KBM-7 (cell line): ENCODE measurements at regions not wholly inside any gene's neighbourhood (a gene's known extent, or its start where the extent isn't known, plus 50 kb on each side); places are given as distances from the start of the nearest gene placed in this dataset.
"Not testable (repeated sequence)": the region's sequence is repeated elsewhere in the genome, so short reads cannot be mapped to it uniquely, and the experiment has no call there.

ENCODE experiments used
- DNase-seq: peaks from one replicate; pipeline ENCODE4 v3.0.0-alpha.2; 2015
- in situ Hi-C: fragments of 300-500 bp; cut with MboI; formaldehyde crosslinking; loops from 2 replicates; pipeline ENCODE4 v1.14.3; 2020; ENCODE audit warnings: low sequenced_read_pairs, low pct_unique_long_range_greater_than_20kb, mixed read lengths

DNA sequence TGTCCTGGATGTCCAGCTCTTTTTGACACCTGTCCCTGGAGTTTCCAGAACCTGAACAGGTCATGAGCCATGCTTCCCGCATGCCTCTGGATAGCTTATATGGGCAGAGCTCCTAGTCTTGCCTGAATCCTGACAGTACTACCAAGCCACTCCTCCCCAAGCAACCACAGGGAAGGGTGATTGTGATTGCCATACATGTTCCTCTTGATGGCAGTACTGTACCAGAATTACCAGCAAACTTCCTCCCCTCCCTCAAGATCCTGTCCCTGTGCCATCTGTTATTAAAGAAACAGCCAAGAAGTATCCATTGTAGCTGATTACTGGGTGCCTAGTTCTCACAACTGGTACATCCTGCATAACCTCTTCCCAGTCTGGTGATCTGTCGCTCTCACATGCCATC, 264.3 kb upstream of the AGTR2 start:
- in situ Hi-C loops = no loop called here
- no peak for DNase-seq

DNA sequence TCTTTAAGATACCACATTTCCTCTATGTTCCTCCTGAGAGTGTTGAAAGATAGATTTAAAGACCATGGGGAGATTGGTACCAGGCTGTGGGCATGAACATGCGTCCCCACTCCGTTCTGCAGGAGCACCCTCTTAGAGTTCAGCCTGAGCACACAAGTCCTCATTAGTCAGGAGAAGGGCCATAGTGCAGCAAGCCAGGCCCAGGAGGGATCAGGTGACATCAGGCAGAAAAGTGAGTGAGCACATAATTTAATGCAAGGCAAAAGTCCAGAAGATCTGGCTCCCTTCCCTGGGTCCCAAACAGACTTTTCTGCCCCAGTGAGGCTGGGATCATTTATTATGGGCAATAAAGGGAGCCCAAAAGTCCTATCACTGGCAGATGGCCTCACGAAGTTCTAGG, 263.7 kb upstream of the AGTR2 start:
- no peak for DNase-seq
- in situ Hi-C loops = no loop called here

DNA sequence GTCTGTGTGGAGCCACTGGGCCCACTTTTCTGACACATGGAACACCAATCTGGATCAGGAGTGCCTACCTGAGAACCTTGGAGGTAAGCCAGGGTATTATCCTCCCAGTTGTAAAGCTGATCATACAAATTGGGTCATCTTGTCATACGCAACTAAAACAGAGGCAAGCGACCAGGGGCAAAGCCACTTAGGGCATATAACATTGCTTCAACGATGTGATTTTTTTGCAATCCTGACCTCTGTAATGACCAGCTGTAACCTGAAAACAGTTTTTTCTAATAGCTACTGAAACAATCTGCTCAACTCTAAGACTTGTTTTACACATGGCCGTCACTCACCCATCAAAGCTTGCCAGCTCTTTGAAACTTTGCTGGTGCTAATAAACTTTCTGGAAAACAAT, 261.5 kb upstream of the AGTR2 start:
- in situ Hi-C loops = no loop called here
- DNase-seq = no peak

DNA sequence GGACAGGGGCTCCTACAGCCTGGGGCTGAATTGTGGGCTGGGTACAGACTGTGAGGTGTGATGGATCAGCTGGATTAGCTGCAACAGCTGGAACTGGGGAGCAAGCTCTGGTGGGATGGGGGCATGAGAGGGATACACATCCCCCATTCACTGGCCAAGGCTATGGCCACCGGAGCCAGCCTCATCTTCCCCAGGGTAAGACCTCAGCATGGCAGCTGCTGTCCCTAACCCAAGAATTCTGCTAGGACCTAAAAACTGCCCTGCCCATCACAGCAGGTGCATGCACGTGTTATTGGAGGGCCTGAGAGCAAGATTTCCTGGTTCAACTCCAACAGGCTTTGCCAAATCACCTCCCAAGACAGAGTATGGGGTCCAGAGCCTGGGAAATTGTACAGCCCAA, 258.6 kb upstream of the AGTR2 start:
- in situ Hi-C loops = no loop called here
- DNase-seq = no peak

DNA sequence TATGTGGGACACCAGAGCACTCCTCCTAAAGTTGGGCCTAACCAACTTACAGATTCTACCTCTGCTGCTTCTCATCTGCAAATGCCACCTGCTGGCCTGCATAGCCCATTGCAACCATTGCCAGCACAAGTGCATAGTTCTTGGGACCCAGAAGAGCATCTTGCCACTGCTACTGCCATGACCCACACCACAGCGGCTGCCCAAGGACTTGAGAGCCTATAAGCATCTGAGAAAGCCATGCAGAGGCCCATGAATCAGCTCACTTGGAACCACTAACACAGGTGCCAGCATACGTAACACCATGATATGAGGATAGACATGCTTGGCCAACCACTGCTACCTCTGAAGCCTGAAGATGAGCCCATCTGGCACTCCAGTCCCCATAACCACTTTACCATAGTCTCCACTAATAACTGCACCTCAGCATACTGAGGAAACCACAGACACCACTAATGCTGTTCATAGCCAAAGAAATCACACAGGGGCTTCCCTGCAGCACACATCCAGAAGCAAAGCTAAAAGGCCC, 258.1 kb upstream of the AGTR2 start:
- in situ Hi-C loops = no loop called here
- no peak for DNase-seq

DNA sequence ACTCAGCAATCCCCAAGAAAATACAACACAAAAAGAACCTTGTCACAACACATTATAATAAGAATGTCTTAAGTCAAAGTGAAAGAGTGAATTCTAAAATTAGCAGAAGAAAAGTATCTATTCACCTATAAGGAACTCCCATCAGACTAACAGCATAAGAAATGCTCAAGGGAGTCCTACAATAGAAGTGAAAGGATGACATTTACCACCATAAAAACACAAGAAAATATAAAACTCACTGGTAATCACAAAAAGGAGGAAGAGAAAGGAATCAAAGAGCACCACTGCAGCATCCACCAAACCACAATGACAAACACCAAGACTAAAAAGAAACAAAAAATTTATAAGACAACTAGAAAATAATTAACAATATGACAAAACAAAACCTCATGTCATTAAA, 257.0 kb upstream of the AGTR2 start:
- no peak for DNase-seq
- in situ Hi-C loops = no loop called here

DNA sequence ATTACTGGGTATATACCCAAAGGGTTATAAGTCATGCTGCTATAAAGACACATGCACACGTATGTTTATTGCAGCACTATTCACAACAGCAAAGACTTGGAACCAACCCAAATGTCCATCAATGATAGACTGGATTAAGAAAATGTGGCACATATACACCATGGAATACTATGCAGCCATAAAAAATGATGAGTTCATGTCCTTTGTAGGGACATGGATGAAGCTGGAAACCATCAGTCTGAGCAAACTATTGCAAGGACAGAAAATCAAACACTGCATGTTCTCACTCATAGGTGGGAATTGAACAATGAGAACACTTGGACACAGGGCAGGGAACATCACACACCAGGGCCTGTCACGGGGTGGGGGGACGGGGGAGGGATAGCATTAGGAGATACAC, 254.9 kb upstream of the AGTR2 start:
- DNase-seq, in situ Hi-C loops: not testable (repeated sequence)

DNA sequence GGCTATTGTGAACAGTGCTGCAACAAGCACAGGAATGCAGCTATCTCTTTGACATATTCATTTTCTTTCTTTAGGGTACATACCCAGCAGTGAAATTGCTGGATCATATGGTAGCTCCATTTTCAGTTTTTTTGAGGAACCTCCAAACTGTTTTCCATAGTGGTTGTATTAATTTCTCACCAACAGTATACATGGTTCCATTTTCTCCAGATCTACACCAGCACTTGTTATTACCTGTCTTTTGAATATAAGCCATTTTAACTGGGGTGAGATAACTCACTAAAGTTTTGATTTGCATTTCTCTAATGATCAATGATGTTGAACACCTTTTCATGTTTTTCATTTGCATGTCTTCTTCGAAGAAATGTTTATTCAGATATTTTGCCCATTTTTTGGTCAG, 241.1 kb upstream of the AGTR2 start:
- DNase-seq = no peak
- in situ Hi-C loops = no loop called here

DNA sequence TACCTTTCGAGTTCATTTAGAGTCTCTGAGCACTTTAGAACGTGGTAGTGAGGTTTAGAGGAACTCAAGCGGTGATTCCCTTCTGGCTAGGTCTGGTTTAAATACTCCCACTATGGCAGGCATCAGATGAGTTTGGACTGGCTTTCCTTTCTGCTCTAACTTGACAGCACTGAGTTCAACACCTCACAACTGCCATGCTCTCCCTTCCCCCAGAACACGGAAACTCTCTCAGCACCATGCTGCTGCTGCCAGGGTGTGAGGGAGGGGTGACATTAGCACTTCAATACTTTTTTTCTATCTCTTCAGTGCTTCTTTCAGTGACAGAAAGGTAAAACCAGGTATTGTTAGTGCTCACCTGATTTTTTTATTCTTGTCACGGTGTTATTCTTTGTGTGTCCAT, 234.5 kb upstream of the AGTR2 start:
- in situ Hi-C loops = no loop called here
- DNase-seq = no peak

DNA sequence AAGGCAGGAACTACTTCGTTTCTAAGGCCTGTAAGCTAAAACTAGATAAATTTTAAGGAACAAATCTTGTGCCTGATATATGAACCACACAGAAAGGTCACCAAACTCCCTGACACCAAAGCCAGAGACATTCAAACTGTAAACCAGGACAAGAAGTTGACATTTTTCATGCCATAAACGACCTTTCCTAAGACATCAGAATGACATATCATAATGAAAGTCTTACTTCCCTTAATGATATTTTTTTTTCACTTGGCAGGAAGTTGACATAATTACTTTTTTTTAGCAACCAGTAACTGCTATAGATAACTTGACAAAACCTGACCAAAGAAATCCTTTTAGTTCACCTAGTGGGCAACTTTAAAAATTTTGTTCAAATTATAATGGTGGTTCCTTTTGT, 231.5 kb upstream of the AGTR2 start:
- in situ Hi-C loops = no loop called here
- peak; percentile 39 for DNase-seq

DNA sequence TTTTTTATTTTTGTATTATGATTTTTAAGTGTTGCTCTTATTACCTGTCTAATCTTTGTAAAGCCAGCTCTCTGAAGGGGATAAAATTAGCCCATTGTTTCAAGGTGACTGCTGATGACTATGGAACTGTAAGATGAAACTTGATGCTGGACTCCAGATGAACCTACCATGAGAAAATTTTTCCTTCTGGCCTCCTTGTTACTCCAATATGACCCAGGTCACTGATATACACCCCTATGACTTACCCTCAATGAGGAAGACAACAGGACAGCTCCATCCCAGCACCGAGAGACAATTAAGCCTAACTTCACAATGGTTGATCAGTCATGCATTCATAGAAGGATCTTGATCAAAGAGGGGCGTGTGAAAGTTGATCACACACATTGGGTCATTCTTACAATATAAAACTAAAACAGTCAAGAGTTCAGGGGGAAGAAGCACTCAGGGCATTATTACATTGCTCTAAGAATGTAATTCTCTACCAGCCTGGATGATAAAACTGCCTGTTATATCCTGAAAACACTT, 230.8 kb upstream of the AGTR2 start:
- no peak for DNase-seq
- in situ Hi-C loops = no loop called here

DNA sequence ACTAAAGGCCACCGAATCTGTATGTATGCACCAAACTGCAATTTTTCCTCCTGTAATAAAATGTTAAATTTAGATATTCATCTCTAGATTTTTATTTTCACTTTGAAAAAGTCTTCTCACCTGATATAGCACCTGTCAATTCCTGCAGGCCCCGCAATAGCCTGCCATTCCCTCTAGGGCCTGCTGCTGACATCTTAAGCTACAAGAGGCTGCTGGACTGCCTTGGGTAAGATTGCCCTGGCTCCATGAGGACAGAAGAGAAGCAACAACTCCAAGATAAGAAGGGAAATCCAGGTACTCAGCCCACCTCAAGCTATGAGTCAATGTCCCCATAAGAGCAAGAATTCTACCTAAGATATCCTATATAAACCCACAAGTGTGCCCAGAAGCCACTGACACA, 230.2 kb upstream of the AGTR2 start:
- in situ Hi-C loops = no loop called here
- no peak for DNase-seq

DNA sequence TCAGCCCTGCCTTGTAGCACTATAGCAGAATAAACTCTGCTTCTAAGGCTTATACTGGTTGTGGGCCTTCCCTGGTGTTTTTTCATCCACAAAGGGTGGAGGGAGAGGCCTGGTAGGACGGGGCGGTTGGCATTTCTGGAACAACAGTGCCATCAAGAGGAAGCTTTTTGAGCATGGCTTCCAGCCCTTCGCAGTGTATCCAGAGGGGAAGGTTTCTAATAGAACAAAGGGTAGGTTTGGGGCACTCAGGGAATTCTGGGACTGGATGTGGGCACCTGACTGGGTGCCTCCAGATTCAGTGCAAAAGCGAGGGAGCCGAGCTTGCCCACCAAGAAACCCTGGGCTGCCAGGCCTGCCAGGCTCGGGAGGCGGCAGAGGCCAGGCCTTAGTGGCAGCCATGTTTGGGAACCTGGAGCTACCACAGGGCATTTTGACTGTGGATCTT, 229.6 kb upstream of the AGTR2 start:
- in situ Hi-C loops = no loop called here
- DNase-seq = peak; percentile 70

DNA sequence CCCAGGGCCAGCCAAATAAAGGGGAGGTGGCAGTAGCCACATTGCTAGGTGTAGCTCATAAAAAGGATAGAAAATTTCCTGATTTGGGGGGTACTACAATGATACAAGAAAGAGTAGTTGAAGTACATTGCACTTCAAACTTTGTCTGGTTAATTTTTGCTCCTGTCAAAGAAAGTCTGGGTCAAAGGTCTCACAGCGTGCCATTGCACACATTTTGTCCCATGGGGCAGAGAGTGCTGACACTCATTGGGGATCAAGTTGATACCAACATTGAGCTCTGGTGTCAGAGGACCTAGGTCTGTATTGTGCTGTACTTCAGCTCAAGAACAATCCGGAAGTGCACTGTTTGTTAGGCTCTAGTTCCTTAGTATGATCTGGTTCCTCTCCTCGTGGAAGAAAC, 229.2 kb upstream of the AGTR2 start:
- no peak for DNase-seq
- in situ Hi-C loops = no loop called here

DNA sequence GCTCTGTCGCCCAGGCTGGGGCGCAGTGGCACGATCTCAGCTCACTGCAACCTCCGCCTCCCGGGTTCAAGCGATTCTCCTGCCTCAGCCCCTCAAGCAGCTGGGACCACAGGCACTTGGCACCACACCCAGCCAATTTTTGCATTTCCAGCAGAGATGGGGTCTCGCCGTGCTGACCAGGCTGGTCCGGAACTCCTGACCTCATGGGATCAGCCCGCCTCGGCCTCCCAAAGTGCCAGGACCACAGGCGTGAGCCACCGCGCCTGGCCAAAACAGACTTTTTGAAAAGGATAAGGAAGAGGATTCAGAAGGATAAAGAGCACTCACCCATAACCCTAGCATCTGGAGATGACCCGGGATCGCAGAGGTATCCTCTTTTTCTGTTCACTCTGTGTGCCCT, 224.5 kb upstream of the AGTR2 start:
- in situ Hi-C loops = no loop called here
- no peak for DNase-seq

DNA sequence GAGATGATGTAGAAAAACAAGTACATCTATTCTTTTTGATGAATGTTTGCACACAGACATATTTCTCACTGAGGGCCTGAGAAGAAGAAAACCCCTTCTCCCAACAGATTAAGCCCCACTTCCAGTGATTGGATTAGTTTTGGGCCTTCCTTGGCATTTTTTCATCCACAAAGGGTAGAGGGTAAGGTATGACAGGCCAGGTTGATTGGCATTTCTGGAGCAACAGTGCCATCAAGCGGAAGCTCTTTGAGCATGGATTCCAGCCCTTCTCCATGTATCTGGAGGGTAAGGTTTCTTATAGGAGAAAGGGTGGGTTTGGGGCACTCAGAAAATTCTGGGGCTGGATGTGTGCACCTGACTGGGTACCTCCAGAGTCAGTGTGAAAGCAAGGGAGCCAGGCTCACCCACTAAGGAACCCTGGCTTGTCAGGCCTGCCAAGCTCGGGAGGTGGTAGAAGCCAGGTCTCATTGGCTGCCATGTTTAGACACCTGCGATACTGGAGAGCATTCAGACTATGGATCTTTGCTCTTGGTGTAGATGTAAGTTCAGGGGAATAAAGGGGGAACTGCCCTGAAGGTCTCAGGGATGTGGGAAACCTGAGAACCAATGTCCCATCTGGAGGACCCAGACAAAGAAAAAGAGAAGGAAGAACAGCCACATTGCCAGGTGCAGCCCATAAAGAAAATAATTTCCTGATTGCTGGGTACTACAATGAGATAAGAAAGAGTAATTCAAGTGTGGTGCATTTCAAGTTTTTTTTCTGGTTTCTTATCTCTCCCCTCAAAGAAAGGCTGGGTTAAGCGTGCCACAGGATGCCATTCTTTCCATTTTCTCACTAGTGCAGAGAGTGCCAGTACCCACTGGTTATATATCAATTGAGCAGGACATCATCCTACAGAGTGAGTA, 222.3 kb upstream of the AGTR2 start:
- peak; percentile 27 for DNase-seq
- in situ Hi-C loops = no loop called here

DNA sequence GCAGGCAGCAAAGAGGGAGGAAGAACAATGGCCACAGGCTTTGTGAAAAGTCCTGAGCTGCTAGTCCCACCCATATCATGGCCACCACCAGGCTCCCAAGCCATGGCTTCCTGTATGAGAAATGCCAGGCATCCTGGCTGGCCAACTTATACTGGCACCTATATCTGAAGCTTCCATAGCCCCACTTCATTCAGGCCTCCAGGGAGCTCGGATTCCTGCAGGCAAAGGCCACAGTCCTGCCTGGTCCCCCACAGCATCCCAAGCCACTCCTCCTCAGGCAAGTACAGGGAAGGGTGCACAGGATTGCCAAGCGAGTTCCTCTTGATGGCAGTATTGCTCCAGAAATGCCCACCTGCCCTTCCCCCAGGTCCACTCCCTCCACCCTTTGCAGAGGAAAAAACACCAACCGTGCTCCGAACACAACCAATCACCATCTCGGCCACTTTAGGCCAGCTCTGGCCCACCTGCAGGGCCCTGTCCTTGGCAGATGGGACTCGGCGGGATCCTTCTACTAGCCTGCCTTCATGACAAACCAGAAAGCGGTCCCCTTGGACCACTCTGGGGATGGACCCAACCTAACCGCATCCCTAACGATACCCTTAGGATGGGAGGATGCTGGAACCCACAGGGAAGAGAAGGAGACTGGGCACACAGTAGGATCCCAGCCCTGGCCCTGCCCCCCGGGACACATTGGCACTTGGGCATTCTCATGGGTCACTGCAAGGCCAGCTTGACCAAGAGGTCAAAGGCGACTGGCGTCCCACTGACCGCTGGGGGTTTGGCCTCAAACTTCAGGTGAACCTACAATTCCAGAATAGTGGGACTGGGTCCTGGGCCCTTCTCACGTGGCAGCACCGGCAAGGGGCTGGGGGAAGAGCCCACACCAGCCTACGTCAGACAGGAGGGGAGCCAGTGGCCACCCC, 220.4 kb upstream of the AGTR2 start:
- DNase-seq = peak; percentile 8
- in situ Hi-C loops = no loop called here

DNA sequence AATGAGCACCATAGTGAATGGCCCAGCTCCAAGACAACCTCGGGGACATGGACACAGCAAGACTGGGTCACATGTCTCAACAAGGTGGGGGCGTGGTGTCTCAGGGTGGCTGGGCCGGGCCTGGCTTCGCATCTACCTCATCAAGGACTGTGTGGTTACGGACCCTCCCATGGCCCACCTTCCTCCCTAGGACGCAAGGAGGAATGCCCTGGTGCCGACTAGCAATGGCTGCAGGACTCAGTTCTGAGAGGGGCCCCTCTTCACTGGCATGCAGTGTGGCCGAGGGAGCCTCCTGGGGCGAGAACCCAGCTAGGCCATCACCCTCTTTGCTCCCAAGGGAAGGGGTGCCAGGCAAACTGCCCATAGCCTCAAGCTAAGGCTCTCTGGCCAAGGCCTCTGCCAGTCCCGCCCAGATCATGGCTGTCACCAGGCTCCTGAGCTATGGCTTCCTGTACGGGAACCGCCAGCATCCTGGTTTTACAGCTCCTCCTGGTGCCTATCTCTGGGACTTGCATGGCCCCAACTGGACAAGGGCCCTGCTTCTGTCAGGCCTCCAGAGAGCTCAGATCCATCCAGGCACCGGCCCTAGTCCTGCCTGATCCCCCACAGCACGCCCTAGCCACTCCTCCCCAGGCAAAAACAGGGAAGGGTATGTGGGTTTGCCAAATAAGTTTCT, 218.0 kb upstream of the AGTR2 start:
- no peak for DNase-seq
- in situ Hi-C loops = no loop called here

DNA sequence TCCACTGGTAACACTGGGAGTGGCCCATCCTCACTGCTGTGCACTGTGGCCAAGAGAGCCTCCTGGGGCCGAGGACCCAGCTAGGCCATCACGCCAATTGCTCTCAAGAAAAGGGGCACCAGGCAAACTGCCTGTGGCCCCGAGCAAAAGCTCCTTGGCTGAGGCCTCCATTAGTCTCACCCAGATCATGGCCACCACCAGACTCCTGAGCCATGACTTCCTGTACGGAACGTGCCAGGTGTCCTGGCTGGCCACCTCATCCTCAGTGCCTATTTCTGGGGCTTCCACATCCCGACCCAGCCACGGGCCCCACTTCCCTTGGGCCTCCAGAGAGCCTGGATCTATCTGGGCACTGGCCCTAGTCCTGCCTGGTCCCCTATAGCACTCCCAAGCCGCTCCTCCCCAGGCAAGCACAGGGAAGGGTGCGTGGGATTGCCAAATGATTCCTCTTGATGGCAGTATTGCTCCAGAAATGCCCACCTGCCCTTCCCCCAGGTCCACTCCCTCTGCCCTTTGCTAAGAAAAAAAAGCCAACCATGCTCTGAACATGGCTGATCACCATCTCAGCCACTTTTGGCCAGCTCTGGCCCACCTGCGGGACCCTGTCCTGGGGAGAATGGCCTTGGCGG, 212.6 kb upstream of the AGTR2 start:
- in situ Hi-C loops = no loop called here

More for the DNA sequence above, 212.6 kb upstream of the AGTR2 start:
- peak; percentile 46 for DNase-seq
